ENCODE measurements at regions not wholly inside any gene's neighbourhood (a gene's known extent, or its start where the extent isn't known, plus 50 kb on each side); places are given as distances from the start of the nearest gene placed in this dataset.
"Not testable (repeated sequence)": the region's sequence is repeated elsewhere in the genome, so short reads cannot be mapped to it uniquely, and the experiment has no call there.

DNA sequence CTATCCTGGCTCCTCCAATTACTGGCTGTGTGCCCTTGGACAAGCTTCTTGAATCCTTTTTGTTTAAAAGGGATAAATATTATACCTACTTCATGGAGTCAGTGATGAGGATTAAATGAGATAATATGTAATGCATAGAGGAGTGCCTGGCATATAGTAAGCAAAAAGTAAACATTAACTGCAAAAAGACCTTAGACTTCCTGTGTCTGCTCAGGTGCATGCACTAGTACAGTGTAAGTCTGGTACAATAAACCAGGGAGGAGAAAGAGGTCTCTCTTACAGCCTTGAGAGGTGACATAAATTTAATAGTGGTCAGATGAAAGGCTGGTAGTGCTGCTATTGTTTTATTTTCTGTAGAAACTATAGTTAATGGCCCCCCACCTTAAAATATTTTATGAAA lies 305.2 kb upstream of the MIS18BP1 start:
- no peak for DNase-seq
- Histone ChIP-seq H3K4me3 (ENCODE audit: control insufficient read depth in 1 of 7, extremely low read depth in 1 of 7, insufficient read depth in 4 of 7, low read depth in 2 of 7, low read length in 6 of 7) (no peak overlapping the region), H3K27me3 (replicated peaks in 2 of 5; ENCODE audit: control insufficient read depth in 4 of 5, insufficient read depth in 5 of 5, low read length in 4 of 5) (no peaks in the 10 kb centered on the region), H3K9me3 (ENCODE audit: control extremely low read depth in 1 of 5, control insufficient read depth in 4 of 5, insufficient read depth in 2 of 5, low read depth in 1 of 5, low read length in 4 of 5) (no peaks in the 10 kb centered on the region), H3K36me3 (ENCODE audit: control insufficient read depth in 4 of 4, insufficient read depth in 4 of 4, low read length in 3 of 4) (no peaks in the 10 kb centered on the region), H3K27ac (ENCODE audit: insufficient read depth in 1 of 2, low read depth in 1 of 2, low read length in 2 of 2, poor library complexity in 1 of 2, severe bottlenecking in 2 of 2) (no peak overlapping the region), H3K4me1 (ENCODE audit: control extremely low read depth in 1 of 4, control insufficient read depth in 4 of 4, insufficient read depth in 4 of 4, low read length in 3 of 4) (no peaks in the 10 kb centered on the region)
- ChIA-PET POLR2A (no interaction called here), CTCF (no interaction called here)

DNA sequence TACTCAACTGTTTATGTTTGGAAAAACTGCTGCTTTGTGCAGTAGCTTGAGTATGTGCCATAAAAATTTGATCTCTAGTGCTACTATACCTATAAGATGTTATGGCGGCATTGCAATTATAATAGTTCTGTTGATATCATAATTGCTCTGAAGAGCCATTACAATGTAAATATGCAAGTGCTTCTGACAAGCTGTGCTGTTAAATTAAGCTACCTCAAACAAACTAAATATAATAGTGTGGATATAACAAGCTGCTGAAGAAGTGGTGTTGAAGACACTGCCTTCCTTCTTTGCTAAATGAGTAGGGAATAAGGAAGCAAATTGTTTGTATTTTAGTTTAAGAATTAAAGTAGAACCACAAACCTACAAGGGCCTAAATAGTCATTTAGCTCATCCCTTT lies 301.0 kb upstream of the MIS18BP1 start:
- WGBS (ENCODE audit: insufficient coverage), result no CpG with 5 or more reads among the region's 1 CpG
- Histone ChIP-seq H3K9me3 (ENCODE audit: control extremely low read depth in 1 of 5, control insufficient read depth in 4 of 5, insufficient read depth in 2 of 5, low read depth in 1 of 5, low read length in 4 of 5) (no peaks in the 10 kb centered on the region), H3K27ac (ENCODE audit: insufficient read depth in 1 of 2, low read depth in 1 of 2, low read length in 2 of 2, poor library complexity in 1 of 2, severe bottlenecking in 2 of 2) (no peak overlapping the region), H3K36me3 (ENCODE audit: control insufficient read depth in 4 of 4, insufficient read depth in 4 of 4, low read length in 3 of 4) (no peaks in the 10 kb centered on the region), H3K27me3 (replicated peaks in 2 of 5; ENCODE audit: control insufficient read depth in 4 of 5, insufficient read depth in 5 of 5, low read length in 4 of 5) (no peaks in the 10 kb centered on the region), H3K4me1 (ENCODE audit: control extremely low read depth in 1 of 4, control insufficient read depth in 4 of 4, insufficient read depth in 4 of 4, low read length in 3 of 4) (no peaks in the 10 kb centered on the region), H3K4me3 (ENCODE audit: control insufficient read depth in 1 of 7, extremely low read depth in 1 of 7, insufficient read depth in 4 of 7, low read depth in 2 of 7, low read length in 6 of 7) (no peak overlapping the region)
- DNase-seq, result no peak
- CTCF ChIA-PET, result no interaction called here
- POLR2A ChIA-PET, result no interaction called here

DNA sequence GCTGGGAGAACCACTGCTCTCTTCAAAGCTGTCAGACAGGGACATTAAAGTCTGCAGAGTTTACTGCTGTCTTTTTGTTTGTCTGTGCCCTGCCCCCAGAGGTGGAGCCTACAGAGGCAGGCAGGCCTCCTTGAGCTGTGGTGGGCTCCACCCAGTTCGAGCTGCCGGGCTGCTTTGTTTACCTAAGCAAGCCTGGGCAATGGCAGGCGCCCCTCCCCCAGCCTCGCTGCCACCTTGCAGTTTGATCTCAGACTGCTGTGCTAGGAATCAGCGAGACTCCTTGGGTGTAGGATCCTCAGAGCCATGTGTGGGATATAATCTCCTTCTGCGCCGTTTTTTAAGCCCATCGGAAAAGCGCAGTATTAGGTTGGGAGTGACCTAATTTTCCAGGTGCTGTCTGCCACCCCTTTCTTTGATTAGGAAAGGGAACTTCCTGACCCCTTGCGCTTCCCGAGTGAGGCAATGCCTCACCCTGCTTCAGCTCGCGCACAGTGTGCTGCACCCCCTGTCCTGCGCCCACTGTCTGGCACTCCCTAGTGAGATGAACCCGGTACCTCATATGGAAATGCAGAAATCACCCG lies 298.3 kb upstream of the MIS18BP1 start:
- DNase-seq; H3K4me1 ChIP-seq (ENCODE audit: control extremely low read depth in 1 of 4, control insufficient read depth in 4 of 4, insufficient read depth in 4 of 4, low read length in 3 of 4); H3K36me3 ChIP-seq (ENCODE audit: control insufficient read depth in 4 of 4, insufficient read depth in 4 of 4, low read length in 3 of 4); H3K27ac ChIP-seq (ENCODE audit: insufficient read depth in 1 of 2, low read depth in 1 of 2, low read length in 2 of 2, poor library complexity in 1 of 2, severe bottlenecking in 2 of 2); CTCF ChIA-PET; H3K27me3 ChIP-seq (replicated peaks in 2 of 5; ENCODE audit: control insufficient read depth in 4 of 5, insufficient read depth in 5 of 5, low read length in 4 of 5); H3K4me3 ChIP-seq (ENCODE audit: control insufficient read depth in 1 of 7, extremely low read depth in 1 of 7, insufficient read depth in 4 of 7, low read depth in 2 of 7, low read length in 6 of 7); POLR2A ChIA-PET; H3K9me3 ChIP-seq (ENCODE audit: control extremely low read depth in 1 of 5, control insufficient read depth in 4 of 5, insufficient read depth in 2 of 5, low read depth in 1 of 5, low read length in 4 of 5): not testable (repeated sequence)
- WGBS (ENCODE audit: insufficient coverage), result 64% methylated on average over 16 of the region's 16 CpGs

DNA sequence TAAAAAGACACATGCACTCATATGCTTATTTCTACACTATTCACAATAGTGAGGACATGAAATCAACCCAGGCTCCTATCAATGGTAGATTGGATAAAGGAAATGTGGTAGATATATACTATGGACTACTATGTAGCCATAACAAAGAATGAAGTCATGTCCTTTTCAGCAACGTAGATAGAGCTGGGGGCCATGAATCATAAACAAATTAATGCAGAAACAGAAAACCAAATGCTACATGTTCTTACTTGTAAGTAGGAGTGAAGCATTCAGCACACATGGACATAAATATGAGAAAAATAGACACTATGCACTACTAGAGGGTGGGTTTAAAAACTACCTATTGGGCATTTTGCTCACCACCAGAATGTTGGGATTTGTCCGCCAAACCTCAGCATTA lies 278.0 kb upstream of the MIS18BP1 start:
- no peaks in the 10 kb centered on the region for H3K4me1 ChIP-seq (ENCODE audit: control extremely low read depth in 1 of 4, control insufficient read depth in 4 of 4, insufficient read depth in 4 of 4, low read length in 3 of 4)
- no peak for DNase-seq
- ChIA-PET POLR2A (no interaction called here), CTCF (no interaction called here)
- no peak overlapping the region for H3K27ac ChIP-seq (ENCODE audit: insufficient read depth in 1 of 2, low read depth in 1 of 2, low read length in 2 of 2, poor library complexity in 1 of 2, severe bottlenecking in 2 of 2)
- no CpG with 5 or more reads among the region's 2 CpGs for WGBS (ENCODE audit: insufficient coverage)
- H3K4me3 ChIP-seq (ENCODE audit: control insufficient read depth in 1 of 7, extremely low read depth in 1 of 7, insufficient read depth in 4 of 7, low read depth in 2 of 7, low read length in 6 of 7), result no peak overlapping the region
- H3K9me3 ChIP-seq (ENCODE audit: control extremely low read depth in 1 of 5, control insufficient read depth in 4 of 5, insufficient read depth in 2 of 5, low read depth in 1 of 5, low read length in 4 of 5), result peaks cover 0 to 10% (median 0%) of the 10 kb centered on the region in 5 experiments
- peaks cover 0 to 3% (median 0%) of the 10 kb centered on the region in 5 experiments for H3K27me3 ChIP-seq (replicated peaks in 2 of 5; ENCODE audit: control insufficient read depth in 4 of 5, insufficient read depth in 5 of 5, low read length in 4 of 5)
- no peaks in the 10 kb centered on the region for H3K36me3 ChIP-seq (ENCODE audit: control insufficient read depth in 4 of 4, insufficient read depth in 4 of 4, low read length in 3 of 4)

DNA sequence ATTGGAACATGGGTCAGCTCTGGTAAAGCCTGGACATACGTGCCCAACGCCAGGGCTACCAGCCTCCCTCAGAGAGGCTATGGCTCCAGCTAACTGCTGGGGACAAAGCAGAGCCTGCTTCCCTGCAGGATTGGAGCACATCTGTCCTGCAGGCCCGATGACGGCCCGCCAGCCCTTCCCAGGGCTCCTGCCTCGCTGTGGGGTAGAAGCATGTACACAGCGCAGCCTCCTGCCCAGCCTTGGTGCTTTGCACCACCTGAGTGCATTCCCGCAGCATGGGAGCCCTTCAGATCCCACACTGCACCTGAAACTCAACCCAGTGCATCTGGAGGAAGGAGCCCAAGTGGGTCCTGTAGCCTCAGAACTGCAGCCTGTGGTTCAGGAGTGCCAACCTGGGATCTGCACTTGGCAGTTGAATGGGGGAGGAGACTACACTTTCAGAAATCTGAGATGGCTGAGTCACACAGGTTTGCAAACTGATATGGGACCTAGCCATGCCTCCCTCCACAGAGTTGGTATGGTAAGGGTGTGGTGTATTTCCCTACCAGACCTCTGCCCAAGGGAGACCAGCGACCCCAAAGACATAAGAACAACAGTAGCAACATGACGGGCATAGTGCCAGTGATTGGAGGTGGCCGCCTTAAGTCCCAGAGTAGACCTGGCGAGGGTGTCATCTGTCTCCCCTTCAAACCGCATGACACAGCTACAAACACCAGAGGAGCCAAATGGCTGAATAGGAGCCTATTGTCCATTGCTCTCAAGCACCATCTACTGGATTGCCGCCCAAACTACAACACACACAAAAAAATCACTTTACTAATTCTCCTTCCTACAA lies 273.9 kb upstream of the MIS18BP1 start:
- peaks cover 0 to 3% (median 0%) of the 10 kb centered on the region in 5 experiments for H3K27me3 ChIP-seq (replicated peaks in 2 of 5; ENCODE audit: control insufficient read depth in 4 of 5, insufficient read depth in 5 of 5, low read length in 4 of 5)
- CTCF ChIA-PET, result interaction anchor here (0.9 kb wide), 1 partner anchor 10 kb away, joined by 3 read pairs; no protein-coding TSS in a partner anchor
- no peak overlapping the region for H3K27ac ChIP-seq (ENCODE audit: insufficient read depth in 1 of 2, low read depth in 1 of 2, low read length in 2 of 2, poor library complexity in 1 of 2, severe bottlenecking in 2 of 2)
- no peaks in the 10 kb centered on the region for H3K36me3 ChIP-seq (ENCODE audit: control insufficient read depth in 4 of 4, insufficient read depth in 4 of 4, low read length in 3 of 4)
- POLR2A ChIA-PET, result no interaction called here
- no peaks in the 10 kb centered on the region for H3K4me1 ChIP-seq (ENCODE audit: control extremely low read depth in 1 of 4, control insufficient read depth in 4 of 4, insufficient read depth in 4 of 4, low read length in 3 of 4)
- H3K9me3 ChIP-seq (ENCODE audit: control extremely low read depth in 1 of 5, control insufficient read depth in 4 of 5, insufficient read depth in 2 of 5, low read depth in 1 of 5, low read length in 4 of 5), result no peaks in the 10 kb centered on the region
- WGBS (ENCODE audit: insufficient coverage), result 72% methylated on average over 9 of the region's 14 CpGs
- peak; percentile 16 to 66 (median 56) for DNase-seq
- H3K4me3 ChIP-seq (ENCODE audit: control insufficient read depth in 1 of 7, extremely low read depth in 1 of 7, insufficient read depth in 4 of 7, low read depth in 2 of 7, low read length in 6 of 7), result no peak overlapping the region

DNA sequence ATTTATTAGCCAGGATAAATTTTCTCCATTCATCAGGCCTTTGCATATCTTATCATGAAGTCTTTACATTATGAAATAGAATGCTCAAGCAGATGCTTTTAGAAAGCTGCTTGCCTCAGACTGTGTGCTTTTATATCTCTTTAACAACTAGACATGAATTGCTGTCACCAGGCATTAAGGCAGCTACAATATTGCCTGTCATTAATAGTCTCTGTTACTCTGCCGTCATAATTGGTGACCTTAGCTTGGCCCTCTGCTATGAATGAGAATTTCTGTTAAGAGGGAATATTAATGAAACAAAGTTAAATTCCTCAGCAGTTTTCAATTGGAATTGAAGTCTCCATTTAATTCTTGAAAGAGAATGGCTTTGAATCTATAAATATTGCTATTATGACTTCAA lies 266.8 kb upstream of the MIS18BP1 start:
- no peaks in the 10 kb centered on the region for H3K9me3 ChIP-seq (ENCODE audit: control extremely low read depth in 1 of 5, control insufficient read depth in 4 of 5, insufficient read depth in 2 of 5, low read depth in 1 of 5, low read length in 4 of 5)
- ChIA-PET CTCF (no interaction called here), POLR2A (no interaction called here)
- no peak overlapping the region for H3K27ac ChIP-seq (ENCODE audit: insufficient read depth in 1 of 2, low read depth in 1 of 2, low read length in 2 of 2, poor library complexity in 1 of 2, severe bottlenecking in 2 of 2)
- 100% methylated on average over 1 of the region's 1 CpG for WGBS (ENCODE audit: insufficient coverage)
- no peaks in the 10 kb centered on the region for H3K4me1 ChIP-seq (ENCODE audit: control extremely low read depth in 1 of 4, control insufficient read depth in 4 of 4, insufficient read depth in 4 of 4, low read length in 3 of 4)
- H3K4me3 ChIP-seq (ENCODE audit: control insufficient read depth in 1 of 7, extremely low read depth in 1 of 7, insufficient read depth in 4 of 7, low read depth in 2 of 7, low read length in 6 of 7), result no peak overlapping the region
- no peaks in the 10 kb centered on the region for H3K27me3 ChIP-seq (replicated peaks in 2 of 5; ENCODE audit: control insufficient read depth in 4 of 5, insufficient read depth in 5 of 5, low read length in 4 of 5)
- H3K36me3 ChIP-seq (ENCODE audit: control insufficient read depth in 4 of 4, insufficient read depth in 4 of 4, low read length in 3 of 4), result no peaks in the 10 kb centered on the region
- no peak for DNase-seq

DNA sequence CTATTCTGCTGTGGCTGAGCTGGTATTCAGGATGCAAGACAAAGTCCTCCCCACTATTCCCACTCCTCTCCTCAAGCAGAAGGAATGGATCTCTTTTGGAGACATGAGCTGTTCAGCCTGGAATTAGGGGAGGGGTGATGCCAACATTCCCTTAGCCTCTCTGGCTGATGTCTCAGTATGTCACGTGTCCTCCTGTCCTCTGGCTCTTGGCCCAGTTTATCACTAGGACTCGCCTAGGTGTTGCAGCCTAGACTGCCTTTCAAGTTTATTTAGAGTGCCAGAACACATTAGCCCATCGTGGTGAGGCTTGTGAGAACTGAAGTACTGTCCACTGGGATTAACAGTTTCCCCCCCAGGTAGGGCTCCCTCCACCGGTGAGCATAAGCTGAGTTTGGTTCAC lies 239.9 kb upstream of the MIS18BP1 start:
- Histone ChIP-seq H3K27me3 (replicated peaks in 2 of 5; ENCODE audit: control insufficient read depth in 4 of 5, insufficient read depth in 5 of 5, low read length in 4 of 5) (no peaks in the 10 kb centered on the region), H3K4me3 (ENCODE audit: control insufficient read depth in 1 of 7, extremely low read depth in 1 of 7, insufficient read depth in 4 of 7, low read depth in 2 of 7, low read length in 6 of 7) (no peak overlapping the region), H3K9me3 (ENCODE audit: control extremely low read depth in 1 of 5, control insufficient read depth in 4 of 5, insufficient read depth in 2 of 5, low read depth in 1 of 5, low read length in 4 of 5) (no peaks in the 10 kb centered on the region), H3K36me3 (ENCODE audit: control insufficient read depth in 4 of 4, insufficient read depth in 4 of 4, low read length in 3 of 4) (no peaks in the 10 kb centered on the region), H3K27ac (ENCODE audit: insufficient read depth in 1 of 2, low read depth in 1 of 2, low read length in 2 of 2, poor library complexity in 1 of 2, severe bottlenecking in 2 of 2) (no peak overlapping the region), H3K4me1 (ENCODE audit: control extremely low read depth in 1 of 4, control insufficient read depth in 4 of 4, insufficient read depth in 4 of 4, low read length in 3 of 4) (no peaks in the 10 kb centered on the region)
- POLR2A ChIA-PET, result no interaction called here
- CTCF ChIA-PET, result interaction anchor here (0.7 kb wide), 1 partner anchor 75 kb away, joined by 4 read pairs; no protein-coding TSS in a partner anchor
- DNase-seq, result no peak
- 91% methylated on average over 4 of the region's 4 CpGs for WGBS (ENCODE audit: insufficient coverage)
